ENCODE measurements at regions not wholly inside any gene's neighbourhood (a gene's known extent, or its start where the extent isn't known, plus 50 kb on each side); places are given as distances from the start of the nearest gene placed in this dataset.

- TF ChIP-seq POLR2A (IDR thresholded peaks at IDR 0.05): no peak
- TF ChIP-seq, protein P1, sequence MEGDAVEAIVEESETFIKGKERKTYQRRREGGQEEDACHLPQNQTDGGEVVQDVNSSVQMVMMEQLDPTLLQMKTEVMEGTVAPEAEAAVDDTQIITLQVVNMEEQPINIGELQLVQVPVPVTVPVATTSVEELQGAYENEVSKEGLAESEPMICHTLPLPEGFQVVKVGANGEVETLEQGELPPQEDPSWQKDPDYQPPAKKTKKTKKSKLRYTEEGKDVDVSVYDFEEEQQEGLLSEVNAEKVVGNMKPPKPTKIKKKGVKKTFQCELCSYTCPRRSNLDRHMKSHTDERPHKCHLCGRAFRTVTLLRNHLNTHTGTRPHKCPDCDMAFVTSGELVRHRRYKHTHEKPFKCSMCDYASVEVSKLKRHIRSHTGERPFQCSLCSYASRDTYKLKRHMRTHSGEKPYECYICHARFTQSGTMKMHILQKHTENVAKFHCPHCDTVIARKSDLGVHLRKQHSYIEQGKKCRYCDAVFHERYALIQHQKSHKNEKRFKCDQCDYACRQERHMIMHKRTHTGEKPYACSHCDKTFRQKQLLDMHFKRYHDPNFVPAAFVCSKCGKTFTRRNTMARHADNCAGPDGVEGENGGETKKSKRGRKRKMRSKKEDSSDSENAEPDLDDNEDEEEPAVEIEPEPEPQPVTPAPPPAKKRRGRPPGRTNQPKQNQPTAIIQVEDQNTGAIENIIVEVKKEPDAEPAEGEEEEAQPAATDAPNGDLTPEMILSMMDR (IDR thresholded peaks at IDR 0.05 in 8 of 11, conservative IDR thresholded peaks at IDR 0.05 in 3 of 11): no peak
- TF ChIP-seq POLR2AphosphoS5 (IDR thresholded peaks at IDR 0.05): no peak
Observed at GRCh38 chr2:16026816-16027501, 86.6 kb downstream of the MYCN start.
